ENCODE measurements at regions not wholly inside any gene's neighbourhood (a gene's known extent, or its start where the extent isn't known, plus 50 kb on each side); places are given as distances from the start of the nearest gene placed in this dataset.

GRCh38 chr12:127422935-127423566 is 843.9 kb upstream of the TMEM132C start:
- H3K4me3 ChIP-seq (ENCODE audit: low read depth, low read length) = no peak overlapping the region
- no peak for DNase-seq (ENCODE audit: low read depth, low spot score)
- ChIA-PET CTCF (interaction anchor here (1.9 kb wide), 1 partner anchor 255 kb away, joined by 5 read pairs; no protein-coding TSS in a partner anchor), POLR2A (no interaction called here)
- TF ChIP-seq, protein P1, sequence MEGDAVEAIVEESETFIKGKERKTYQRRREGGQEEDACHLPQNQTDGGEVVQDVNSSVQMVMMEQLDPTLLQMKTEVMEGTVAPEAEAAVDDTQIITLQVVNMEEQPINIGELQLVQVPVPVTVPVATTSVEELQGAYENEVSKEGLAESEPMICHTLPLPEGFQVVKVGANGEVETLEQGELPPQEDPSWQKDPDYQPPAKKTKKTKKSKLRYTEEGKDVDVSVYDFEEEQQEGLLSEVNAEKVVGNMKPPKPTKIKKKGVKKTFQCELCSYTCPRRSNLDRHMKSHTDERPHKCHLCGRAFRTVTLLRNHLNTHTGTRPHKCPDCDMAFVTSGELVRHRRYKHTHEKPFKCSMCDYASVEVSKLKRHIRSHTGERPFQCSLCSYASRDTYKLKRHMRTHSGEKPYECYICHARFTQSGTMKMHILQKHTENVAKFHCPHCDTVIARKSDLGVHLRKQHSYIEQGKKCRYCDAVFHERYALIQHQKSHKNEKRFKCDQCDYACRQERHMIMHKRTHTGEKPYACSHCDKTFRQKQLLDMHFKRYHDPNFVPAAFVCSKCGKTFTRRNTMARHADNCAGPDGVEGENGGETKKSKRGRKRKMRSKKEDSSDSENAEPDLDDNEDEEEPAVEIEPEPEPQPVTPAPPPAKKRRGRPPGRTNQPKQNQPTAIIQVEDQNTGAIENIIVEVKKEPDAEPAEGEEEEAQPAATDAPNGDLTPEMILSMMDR (IDR thresholded peaks at IDR 0.05; ENCODE audit: insufficient read depth, low read length, missing control alignments) = no peak

DNA sequence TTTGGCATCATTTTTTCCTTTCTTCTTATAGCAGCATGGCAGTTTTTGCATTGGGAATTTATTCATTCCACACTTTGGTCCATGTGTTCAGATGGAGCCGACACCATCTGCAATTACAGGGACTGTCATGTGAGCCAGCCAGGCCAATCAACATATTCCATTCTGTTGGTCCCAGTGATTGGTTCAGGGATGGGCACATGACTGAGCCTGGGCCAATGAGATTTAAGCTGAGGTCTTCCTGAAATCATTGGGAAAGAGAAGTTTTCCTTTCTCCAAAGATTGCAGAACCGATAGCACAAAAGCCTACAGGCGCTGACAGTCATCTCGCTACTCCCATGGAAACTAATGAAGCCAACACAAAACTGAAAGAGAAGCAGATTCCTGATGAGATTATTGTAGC is 841.5 kb upstream of the TMEM132C start:
- CTCF ChIA-PET = no interaction called here
- DNase-seq (ENCODE audit: low read depth, low spot score) = no peak
- POLR2A ChIA-PET = no interaction called here
- no peak overlapping the region for H3K4me3 ChIP-seq (ENCODE audit: low read depth, low read length)
- TF ChIP-seq, protein P1 (IDR thresholded peaks at IDR 0.05; ENCODE audit: insufficient read depth, low read length, missing control alignments) = no peak

- H3K4me3 ChIP-seq (ENCODE audit: low read depth, low read length) = no peak overlapping the region
- DNase-seq (ENCODE audit: low read depth, low spot score) = no peak
- POLR2A ChIA-PET = no interaction called here
- CTCF ChIA-PET = no interaction called here
- TF ChIP-seq, protein P1 (IDR thresholded peaks at IDR 0.05; ENCODE audit: insufficient read depth, low read length, missing control alignments) = no peak
These were observed 838.5 kb upstream of the TMEM132C start for GRCh38 chr12:127428420-127428819.

GRCh38 chr12:127429551-127430285 is 837.3 kb upstream of the TMEM132C start:
- POLR2A ChIA-PET = no interaction called here
- no peak for DNase-seq (ENCODE audit: low read depth, low spot score)
- CTCF ChIA-PET = no interaction called here
- H3K4me3 ChIP-seq (ENCODE audit: low read depth, low read length) = no peak overlapping the region
- TF ChIP-seq, protein P1 (IDR thresholded peaks at IDR 0.05; ENCODE audit: insufficient read depth, low read length, missing control alignments) = no peak

DNA sequence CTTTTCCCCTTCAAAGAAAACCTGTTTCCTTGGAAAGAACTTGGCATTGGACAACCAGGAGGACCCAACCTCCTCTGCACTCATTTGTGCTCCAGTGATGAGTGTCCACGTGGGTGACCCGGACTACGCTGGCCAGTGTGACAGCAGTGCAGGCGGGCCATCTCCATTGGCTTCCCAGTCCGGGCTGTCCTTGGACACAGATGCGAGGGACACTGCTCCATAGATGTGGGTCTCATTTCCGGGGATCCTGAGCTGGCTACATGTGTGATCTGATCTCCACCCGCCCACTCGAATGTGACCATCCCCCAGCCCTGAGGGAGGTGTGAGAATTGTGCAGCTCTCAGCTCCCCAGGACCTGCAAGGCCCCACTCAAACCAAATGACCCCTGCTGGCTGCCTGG is 836.6 kb upstream of the TMEM132C start:
- no peak overlapping the region for H3K4me3 ChIP-seq (ENCODE audit: low read depth, low read length)
- ChIA-PET POLR2A (no interaction called here), CTCF (no interaction called here)
- no peak for DNase-seq (ENCODE audit: low read depth, low spot score)
- TF ChIP-seq, protein P1 (IDR thresholded peaks at IDR 0.05; ENCODE audit: insufficient read depth, low read length, missing control alignments) = no peak

DNA sequence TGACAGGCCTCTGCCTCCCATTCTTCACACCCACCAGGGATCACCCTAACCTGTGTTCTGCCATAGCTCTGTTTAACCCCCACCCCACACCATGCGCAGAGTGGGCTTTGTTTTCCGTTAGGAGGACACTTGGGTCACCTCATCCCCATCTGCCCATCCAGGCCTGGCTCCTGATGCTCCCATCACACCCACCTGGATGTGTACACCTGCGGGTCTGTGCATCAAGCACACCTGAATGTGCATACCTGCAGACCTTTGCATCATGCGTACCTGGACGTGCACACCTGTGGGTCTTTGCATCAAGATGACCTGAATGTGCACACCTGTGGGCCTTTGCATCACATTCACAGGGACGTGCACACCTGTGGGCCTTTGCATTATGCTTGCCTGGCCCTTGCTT is 835.8 kb upstream of the TMEM132C start:
- no peak for DNase-seq (ENCODE audit: low read depth, low spot score)
- TF ChIP-seq, protein P1 (IDR thresholded peaks at IDR 0.05; ENCODE audit: insufficient read depth, low read length, missing control alignments) = no peak
- ChIA-PET CTCF (interaction anchor here (1.2 kb wide), 1 partner anchor 23 kb away, joined by 3 read pairs; no protein-coding TSS in a partner anchor), POLR2A (no interaction called here)
- H3K4me3 ChIP-seq (ENCODE audit: low read depth, low read length) = no peak overlapping the region
